ENCODE measurements at regions not wholly inside any gene's neighbourhood (a gene's known extent, or its start where the extent isn't known, plus 50 kb on each side); places are given as distances from the start of the nearest gene placed in this dataset.
"Not testable (repeated sequence)": the region's sequence is repeated elsewhere in the genome, so short reads cannot be mapped to it uniquely, and the experiment has no call there.

DNA sequence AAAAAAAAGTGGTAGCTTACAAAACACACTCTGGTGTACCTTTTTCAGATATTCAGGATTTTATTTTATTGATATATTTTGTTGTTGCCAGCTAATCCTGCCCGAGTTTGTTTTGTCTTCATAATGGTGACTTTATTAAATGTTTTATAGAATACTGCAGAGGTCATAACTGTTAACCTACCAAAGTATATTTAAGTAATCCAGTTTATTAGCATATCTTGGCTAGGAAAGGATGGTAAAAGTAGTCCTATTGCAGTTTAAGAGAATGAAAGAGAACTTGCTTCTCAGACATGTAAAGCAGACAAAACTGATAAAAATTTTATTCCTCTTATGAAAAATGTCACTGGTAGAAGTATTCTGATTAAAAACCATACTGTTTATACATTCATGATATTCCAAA is 59.2 kb upstream of the IGSF10 start:
- TF ChIP-seq EZH2 (IDR thresholded peaks at IDR 0.05; ENCODE audit: borderline replicate concordance, low read depth, low read length, poor library complexity, severe bottlenecking) = no peak
- TF ChIP-seq, protein P1, sequence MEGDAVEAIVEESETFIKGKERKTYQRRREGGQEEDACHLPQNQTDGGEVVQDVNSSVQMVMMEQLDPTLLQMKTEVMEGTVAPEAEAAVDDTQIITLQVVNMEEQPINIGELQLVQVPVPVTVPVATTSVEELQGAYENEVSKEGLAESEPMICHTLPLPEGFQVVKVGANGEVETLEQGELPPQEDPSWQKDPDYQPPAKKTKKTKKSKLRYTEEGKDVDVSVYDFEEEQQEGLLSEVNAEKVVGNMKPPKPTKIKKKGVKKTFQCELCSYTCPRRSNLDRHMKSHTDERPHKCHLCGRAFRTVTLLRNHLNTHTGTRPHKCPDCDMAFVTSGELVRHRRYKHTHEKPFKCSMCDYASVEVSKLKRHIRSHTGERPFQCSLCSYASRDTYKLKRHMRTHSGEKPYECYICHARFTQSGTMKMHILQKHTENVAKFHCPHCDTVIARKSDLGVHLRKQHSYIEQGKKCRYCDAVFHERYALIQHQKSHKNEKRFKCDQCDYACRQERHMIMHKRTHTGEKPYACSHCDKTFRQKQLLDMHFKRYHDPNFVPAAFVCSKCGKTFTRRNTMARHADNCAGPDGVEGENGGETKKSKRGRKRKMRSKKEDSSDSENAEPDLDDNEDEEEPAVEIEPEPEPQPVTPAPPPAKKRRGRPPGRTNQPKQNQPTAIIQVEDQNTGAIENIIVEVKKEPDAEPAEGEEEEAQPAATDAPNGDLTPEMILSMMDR (conservative IDR thresholded peaks at IDR 0.05; ENCODE audit: low read depth, low read length) = no peak
- POLR2A ChIA-PET (ENCODE audit: low non-redundant PET) = no interaction called here
- Histone ChIP-seq H3K9me3 (ENCODE audit: low read depth, low read length, poor library complexity, severe bottlenecking) (peaks cover 9% of the 10 kb centered on the region), H3K4me1 (ENCODE audit: insufficient read depth, low read length, poor library complexity, severe bottlenecking) (no peaks in the 10 kb centered on the region), H3K4me3 (ENCODE audit: low read depth, low read length, poor library complexity, severe bottlenecking) (no peak overlapping the region), H3K27me3 (replicated peaks; ENCODE audit: insufficient read depth, low read depth, low read length, poor library complexity) (no peaks in the 10 kb centered on the region), H3K36me3 (ENCODE audit: insufficient read depth, low read length, poor library complexity, severe bottlenecking) (no peaks in the 10 kb centered on the region), H3K27ac (ENCODE audit: low read depth, low read length, poor library complexity, severe bottlenecking) (no peak overlapping the region)
- intact Hi-C loops (cut with micrococcal nuclease; ENCODE audit: unreplicated experiment) = no loop called here
- DNase-seq (ENCODE audit: low spot score) = no peak
- CTCF ChIA-PET = no interaction called here
- BruUV-seq (replicated peaks) = no TSS peak

DNA sequence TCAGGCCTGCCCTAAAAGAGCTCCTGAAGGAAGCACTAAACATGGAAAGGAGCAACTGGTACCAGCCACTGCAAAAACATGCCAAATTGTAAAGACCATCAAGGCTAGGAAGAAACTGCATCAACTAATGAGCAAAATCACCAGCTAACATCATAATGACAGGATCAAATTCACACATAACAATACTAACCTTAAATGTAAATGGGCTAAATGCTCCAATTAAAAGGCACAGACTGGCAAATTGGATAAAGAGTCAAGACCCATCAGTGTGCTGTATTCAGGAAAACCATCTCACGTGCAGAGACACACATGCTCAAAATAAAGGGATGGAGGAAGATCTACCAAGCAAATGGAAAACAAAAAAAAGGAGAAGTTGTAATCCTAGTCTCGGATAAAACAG is 50.6 kb upstream of the IGSF10 start:
- CTCF ChIA-PET; H3K4me1 ChIP-seq (ENCODE audit: insufficient read depth, low read length, poor library complexity, severe bottlenecking); H3K36me3 ChIP-seq (ENCODE audit: insufficient read depth, low read length, poor library complexity, severe bottlenecking); DNase-seq (ENCODE audit: low spot score); H3K27ac ChIP-seq (ENCODE audit: low read depth, low read length, poor library complexity, severe bottlenecking); H3K9me3 ChIP-seq (ENCODE audit: low read depth, low read length, poor library complexity, severe bottlenecking); POLR2A ChIA-PET (ENCODE audit: low non-redundant PET); BruUV-seq (replicated peaks); H3K4me3 ChIP-seq (ENCODE audit: low read depth, low read length, poor library complexity, severe bottlenecking); H3K27me3 ChIP-seq (replicated peaks; ENCODE audit: insufficient read depth, low read depth, low read length, poor library complexity); intact Hi-C loops (cut with micrococcal nuclease; ENCODE audit: unreplicated experiment): not testable (repeated sequence)

Small RNA genes in the stretch of these regions (microRNA-seq; reads per million reads assigned to microRNA genes)
- 0.81 reads per million for gene MIR5186
